Common myeloid progenitor, CD34-positive (primary cell): ENCODE measurements at regions not wholly inside any gene's neighbourhood (a gene's known extent, or its start where the extent isn't known, plus 50 kb on each side); places are given as distances from the start of the nearest gene placed in this dataset.
A peak's percentile ranks its signal among the peaks of the same experiment; 100 is the strongest.

Experiments used
- CTCF ChIA-PET: fragments of 350-600 bp; sonication (Branson Sonifier 250); formaldehyde crosslinking; loops from one replicate; lab custom pipeline; 2021; ENCODE audit warnings: antibody characterized with exemption; lab: Charles Lee
- POLR2A ChIA-PET: fragments of 350-600 bp; sonication (Branson Sonifier 250); formaldehyde crosslinking; loops from one replicate; lab custom pipeline; 2021; ENCODE audit warnings: antibody characterized with exemption; lab: Charles Lee
- DNase-seq, 3 donors: peaks; one replicate each; pipeline versions ENCODE4 v3.0.0 to v3.0.0-alpha.2; 2013
- H3K27ac ChIP-seq, 2 experiments: 1 replicate in 1 of 2; 2 replicates in 1 of 2; pipeline ENCODE4 v1.7.0; 2013; ENCODE audit warnings: inconsistent platforms in 2 of 2, low read length in 2 of 2, mild to moderate bottlenecking in 2 of 2, low read depth in 1 of 2, moderate library complexity in 1 of 2; ENCODE audit not compliant: severe bottlenecking in 2 of 2, insufficient read depth in 1 of 2, poor library complexity in 1 of 2
- H3K27me3 ChIP-seq, 5 experiments: replicated peaks in 2 of 5; 1 replicate in 3 of 5; 2 replicates in 2 of 5; pipeline versions ENCODE4 v1.6.1 to v1.7.0; 2013; ENCODE audit warnings: low read length in 4 of 5, mild to moderate bottlenecking in 2 of 5, moderate library complexity in 2 of 5, inconsistent platforms in 1 of 5; ENCODE audit not compliant: insufficient read depth in 5 of 5, control insufficient read depth in 4 of 5
- H3K36me3 ChIP-seq, 4 experiments: 1 replicate in 2 of 4; 2 replicates in 2 of 4; pipeline versions ENCODE4 v1.6.1 to v1.7.0; 2013; ENCODE audit warnings: low read length in 3 of 4, control low read depth in 1 of 4, mild to moderate bottlenecking in 1 of 4; ENCODE audit not compliant: control insufficient read depth in 4 of 4, insufficient read depth in 4 of 4
- H3K4me1 ChIP-seq, 4 experiments: 1 replicate in 3 of 4; 2 replicates in 1 of 4; pipeline versions ENCODE4 v1.6.1 to v1.7.1; 2013; ENCODE audit warnings: low read length in 3 of 4, mild to moderate bottlenecking in 3 of 4, control low read depth in 1 of 4, inconsistent platforms in 1 of 4, moderate library complexity in 1 of 4; ENCODE audit not compliant: control insufficient read depth in 4 of 4, insufficient read depth in 4 of 4; ENCODE audit errors: control extremely low read depth in 1 of 4
- H3K4me3 ChIP-seq, 7 experiments: 1 replicate in 4 of 7; 2 replicates in 3 of 7; pipeline versions ENCODE4 v1.5.1 to v1.7.0; 2013; ENCODE audit warnings: mild to moderate bottlenecking in 7 of 7, low read length in 6 of 7, moderate library complexity in 6 of 7, inconsistent platforms in 2 of 7, low read depth in 2 of 7, control low read depth in 1 of 7; ENCODE audit not compliant: insufficient read depth in 4 of 7, control insufficient read depth in 1 of 7; ENCODE audit errors: extremely low read depth in 1 of 7
- H3K9me3 ChIP-seq, 5 experiments: 1 replicate in 4 of 5; 2 replicates in 1 of 5; pipeline versions ENCODE4 v1.6.1 to v1.7.1; 2013; ENCODE audit warnings: low read length in 4 of 5, mild to moderate bottlenecking in 2 of 5, inconsistent platforms in 1 of 5, low read depth in 1 of 5, moderate library complexity in 1 of 5; ENCODE audit not compliant: control insufficient read depth in 4 of 5, insufficient read depth in 2 of 5; ENCODE audit errors: control extremely low read depth in 1 of 5
- WGBS: methylation state at CpG from one replicate; pipeline ENCODE4 v1.1.5; 2013; ENCODE audit not compliant: insufficient coverage; 5-methylcytosine and 5-hydroxymethylcytosine counted together

DNA sequence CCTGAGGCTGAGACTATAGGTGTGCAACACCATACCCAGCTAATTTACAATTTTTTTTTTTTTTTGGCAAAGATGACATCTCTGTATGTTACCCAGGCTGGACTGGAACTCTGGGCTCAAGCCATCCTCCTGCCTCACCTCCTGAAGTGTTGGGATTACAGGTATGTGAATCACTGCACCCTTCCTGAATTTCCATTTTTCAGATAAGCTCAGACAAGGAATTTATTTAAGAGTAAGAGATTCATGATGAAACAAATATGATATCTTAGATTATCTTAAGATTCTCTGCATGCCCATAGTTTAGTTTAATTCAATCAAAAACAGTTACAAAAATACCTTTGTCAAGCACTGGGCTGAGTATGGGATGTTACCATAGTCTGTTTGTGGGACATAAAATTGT lies 128.4 kb upstream of the BASP1 start:
- H3K27ac ChIP-seq = no peak overlapping the region
- DNase-seq = no peak
- CTCF ChIA-PET = interaction anchor here (1.0 kb wide), 1 partner anchor 44 kb away, joined by 4 read pairs; no protein-coding TSS in a partner anchor

DNA sequence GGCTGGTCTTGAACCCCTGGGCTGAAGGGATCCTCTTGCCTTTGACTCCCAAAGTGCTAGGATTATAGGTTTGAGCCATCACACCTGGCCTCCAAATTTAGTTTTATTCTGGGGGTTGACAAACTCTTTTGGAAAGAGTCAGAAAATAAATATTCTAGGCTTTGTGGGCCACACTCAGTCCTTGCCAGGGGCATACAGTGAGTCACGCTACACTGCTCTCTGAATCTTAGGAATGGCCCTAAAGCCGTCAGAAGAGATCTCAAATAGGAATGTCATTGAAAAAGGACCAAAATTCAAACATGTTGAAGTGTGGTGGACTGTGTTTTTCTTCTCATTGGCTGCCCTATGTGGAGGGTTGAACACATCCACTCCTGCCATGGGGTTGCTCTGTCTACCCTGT lies 127.7 kb upstream of the BASP1 start:
- Histone ChIP-seq H3K4me1 (peaks cover 0 to 9% (median 4%) of the 10 kb centered on the region in 4 experiments), H3K27ac (no peak overlapping the region), H3K9me3 (no peaks in the 10 kb centered on the region), H3K27me3 (no peaks in the 10 kb centered on the region), H3K4me3 (no peak overlapping the region), H3K36me3 (no peaks in the 10 kb centered on the region)
- POLR2A ChIA-PET = no interaction called here
- DNase-seq = no peak
- WGBS = 100% methylated on average over 2 of the region's 2 CpGs
- CTCF ChIA-PET = interaction anchor here (0.8 to 1.2 kb wide), 3 partner anchors 8 to 43 kb away, joined by 3 to 5 read pairs (median 4); no protein-coding TSS in a partner anchor

More for the DNA sequence above, 128.4 kb upstream of the BASP1 start:
- Histone ChIP-seq H3K4me1 (peaks cover 0 to 6% (median 3%) of the 10 kb centered on the region in 4 experiments), H3K9me3 (no peaks in the 10 kb centered on the region), H3K27me3 (no peaks in the 10 kb centered on the region), H3K4me3 (no peak overlapping the region), H3K36me3 (no peaks in the 10 kb centered on the region)
- POLR2A ChIA-PET = no interaction called here

DNA sequence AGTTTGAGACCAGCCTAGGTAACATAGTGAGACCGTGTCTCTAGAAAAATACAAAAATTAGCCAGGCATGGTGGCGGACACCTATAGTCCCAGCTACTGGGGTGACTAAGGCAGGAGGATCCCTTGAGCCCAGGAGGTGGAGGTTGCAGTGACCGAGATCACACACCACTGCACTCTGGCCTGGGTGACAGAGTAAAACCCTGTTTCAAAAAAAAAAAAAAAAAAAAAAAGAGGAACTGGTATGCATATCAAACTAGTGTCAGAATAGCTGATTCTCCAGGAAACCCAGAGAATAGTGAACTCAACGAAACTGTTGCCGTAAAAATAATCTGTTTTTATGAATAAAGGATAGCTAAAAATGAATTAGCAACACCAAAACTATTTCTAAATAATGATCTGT lies 126.6 kb upstream of the BASP1 start:
- H3K9me3 ChIP-seq = no peaks in the 10 kb centered on the region
- no peaks in the 10 kb centered on the region for H3K27me3 ChIP-seq
- no peak overlapping the region for H3K27ac ChIP-seq
- ChIA-PET POLR2A (no interaction called here), CTCF (interaction anchor here (1.1 to 2.5 kb wide), 5 partner anchors 14 to 99 kb away, joined by 3 to 9 read pairs (median 5); no protein-coding TSS in a partner anchor)
- H3K36me3 ChIP-seq = no peaks in the 10 kb centered on the region
- H3K4me3 ChIP-seq = peak overlapping the region in 1 of 7 experiments; percentile 17
- peak in 2 of 3 donors; percentile 54 to 61 for DNase-seq
- H3K4me1 ChIP-seq = peaks cover 3 to 14% (median 7%) of the 10 kb centered on the region in 4 experiments
- WGBS = 100% methylated on average over 1 of the region's 5 CpGs

DNA sequence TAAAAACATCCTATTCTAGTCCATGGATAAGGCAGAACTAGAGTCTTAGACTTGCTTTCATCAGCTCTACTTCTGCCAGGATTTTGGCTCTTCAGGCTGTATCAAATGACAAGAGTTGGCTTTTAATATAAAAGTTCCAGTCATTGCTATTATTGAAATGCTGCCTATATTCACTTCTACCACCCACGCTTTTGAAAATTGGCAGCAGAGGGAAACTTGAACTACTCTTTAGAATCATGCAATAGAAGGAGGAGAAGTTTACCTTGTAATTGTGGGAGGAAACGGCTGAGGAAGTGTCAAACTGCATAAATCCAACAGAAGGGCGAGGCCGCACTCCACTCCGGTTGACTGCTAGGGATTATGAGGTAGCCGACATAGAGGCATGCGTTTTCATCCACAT lies 122.6 kb upstream of the BASP1 start:
- H3K27ac ChIP-seq = no peak overlapping the region
- H3K4me1 ChIP-seq = peaks cover 3 to 14% (median 7%) of the 10 kb centered on the region in 4 experiments
- H3K27me3 ChIP-seq = no peaks in the 10 kb centered on the region
- CTCF ChIA-PET = no interaction called here
- no peaks in the 10 kb centered on the region for H3K36me3 ChIP-seq
- 7% methylated on average over 5 of the region's 7 CpGs for WGBS
- peak in 2 of 3 donors; percentile 28 to 36 for DNase-seq
- no peaks in the 10 kb centered on the region for H3K9me3 ChIP-seq
- POLR2A ChIA-PET = no interaction called here
- peak overlapping the region in 1 of 7 experiments; percentile 4 for H3K4me3 ChIP-seq

DNA sequence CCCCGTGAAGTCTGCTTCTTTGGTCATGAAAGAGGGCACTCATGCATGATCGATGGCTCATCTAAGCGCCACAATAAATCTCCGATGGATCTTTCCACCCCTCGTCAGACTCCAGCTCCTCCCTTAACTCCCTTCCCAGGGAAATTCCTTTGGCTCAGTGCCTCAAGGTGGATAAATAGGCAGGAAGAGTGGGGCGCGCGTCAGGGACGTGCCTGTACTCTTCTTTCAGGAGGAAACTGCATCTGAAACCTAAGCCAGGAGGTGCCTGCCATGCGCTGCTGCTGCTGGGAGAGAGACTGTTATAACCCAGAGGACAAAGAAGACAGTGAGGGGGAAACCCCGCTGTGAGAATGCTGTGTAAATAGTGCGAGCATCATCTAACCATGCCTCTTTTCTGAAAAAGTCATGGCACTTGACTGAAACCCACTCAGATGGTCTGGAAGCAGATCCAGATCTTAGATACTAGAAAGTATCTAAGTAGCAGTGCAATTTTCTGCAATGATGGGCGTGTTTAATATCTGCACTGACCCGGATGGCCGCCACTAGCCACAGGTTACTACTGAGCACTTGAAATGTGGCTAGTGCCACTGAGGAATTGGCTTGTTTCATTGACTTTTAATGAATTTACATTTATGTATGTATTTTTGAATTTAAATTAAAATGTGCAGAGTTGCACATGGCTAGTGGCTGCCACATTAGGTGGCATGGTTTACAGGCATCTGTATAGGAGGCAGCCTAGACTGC lies 120.3 kb upstream of the BASP1 start:
- WGBS = 98% methylated on average over 11 of the region's 15 CpGs

DNA sequence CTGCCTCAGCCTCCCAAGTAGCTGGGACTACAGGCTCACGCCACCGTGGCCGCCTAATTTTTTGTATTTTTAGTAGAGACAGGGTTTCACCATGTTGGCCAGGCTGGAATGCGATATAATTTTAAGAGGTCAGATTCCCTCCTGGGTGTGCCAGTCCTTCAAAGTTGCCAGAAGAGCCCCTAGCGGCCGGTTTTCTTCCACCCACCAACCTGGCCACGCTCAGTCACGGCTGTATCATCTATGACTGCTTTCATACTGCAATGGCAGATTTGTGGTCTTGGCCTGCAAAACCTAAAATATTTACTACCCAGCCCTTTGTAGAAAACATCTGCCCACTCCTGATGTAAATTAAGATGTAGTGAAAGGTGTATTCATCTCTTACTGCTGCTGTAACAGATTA lies 117.5 kb upstream of the BASP1 start:
- 98% methylated on average over 6 of the region's 8 CpGs for WGBS
- no peaks in the 10 kb centered on the region for H3K9me3 ChIP-seq
- peaks cover 0 to under 1% (median 0%) of the 10 kb centered on the region in 5 experiments for H3K27me3 ChIP-seq
- peaks cover under 1 to 3% (median 2%) of the 10 kb centered on the region in 4 experiments for H3K4me1 ChIP-seq
- H3K36me3 ChIP-seq = no peaks in the 10 kb centered on the region
- ChIA-PET CTCF (no interaction called here), POLR2A (no interaction called here)
- no peak for DNase-seq
- H3K27ac ChIP-seq = no peak overlapping the region
- no peak overlapping the region for H3K4me3 ChIP-seq

More for the DNA sequence above, 120.3 kb upstream of the BASP1 start:
- no peaks in the 10 kb centered on the region for H3K9me3 ChIP-seq
- no peaks in the 10 kb centered on the region for H3K27me3 ChIP-seq
- H3K36me3 ChIP-seq = no peaks in the 10 kb centered on the region
- peaks cover 3 to 8% (median 3%) of the 10 kb centered on the region in 4 experiments for H3K4me1 ChIP-seq
- POLR2A ChIA-PET = no interaction called here
- CTCF ChIA-PET = no interaction called here
- no peak overlapping the region for H3K27ac ChIP-seq
- H3K4me3 ChIP-seq = no peak overlapping the region
- no peak for DNase-seq

DNA sequence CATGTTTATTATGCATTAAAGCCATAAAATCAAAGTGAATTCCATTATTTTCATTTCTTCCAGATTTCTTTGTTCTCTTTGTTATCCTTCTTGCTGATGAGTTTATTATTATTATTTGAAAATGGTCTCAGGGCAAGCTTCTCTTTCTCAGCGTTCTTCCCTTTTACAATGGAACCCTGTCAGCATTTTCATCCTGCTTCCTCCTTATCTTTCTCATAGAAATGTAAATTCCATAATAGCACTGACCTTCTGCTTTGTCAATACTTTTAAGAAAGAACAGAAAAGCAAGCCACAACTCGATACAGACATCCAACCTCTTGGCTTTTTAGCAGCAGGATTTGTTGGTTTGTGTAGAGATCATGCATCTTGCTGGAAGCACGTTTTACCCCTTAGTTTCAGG lies 114.0 kb upstream of the BASP1 start:
- CTCF ChIA-PET = no interaction called here

More for the DNA sequence above, 114.0 kb upstream of the BASP1 start:
- no peak overlapping the region for H3K27ac ChIP-seq
- peaks cover 0 to 2% (median 0%) of the 10 kb centered on the region in 5 experiments for H3K27me3 ChIP-seq
- DNase-seq = no peak
- no peaks in the 10 kb centered on the region for H3K9me3 ChIP-seq
- H3K4me1 ChIP-seq = no peaks in the 10 kb centered on the region
- H3K4me3 ChIP-seq = no peak overlapping the region
- no peaks in the 10 kb centered on the region for H3K36me3 ChIP-seq
- POLR2A ChIA-PET = no interaction called here
- WGBS = no CpG with 5 or more reads among the region's 3 CpGs
